CD14-positive monocyte (primary cell): ENCODE measurements at regions not wholly inside any gene's neighbourhood (a gene's known extent, or its start where the extent isn't known, plus 50 kb on each side); places are given as distances from the start of the nearest gene placed in this dataset.
"Not testable (repeated sequence)": the region's sequence is repeated elsewhere in the genome, so short reads cannot be mapped to it uniquely, and the experiment has no call there.

Experiments used
- DNase-seq, 3 donors: peaks; one replicate each; pipeline ENCODE4 v3.0.0-alpha.2; 2011 to 2022
- H2AFZ ChIP-seq: 2 replicates; pipeline ENCODE4 v1.6.0; 2012; ENCODE audit warnings: mild to moderate bottlenecking, low read depth, low read length, inconsistent platforms; ENCODE audit not compliant: insufficient read depth, poor library complexity, severe bottlenecking
- H3K27ac ChIP-seq, 2 donors: 1 replicate in 1 of 2; 2 replicates in 1 of 2; pipeline ENCODE4 v1.5.1; 2012 to 2013; ENCODE audit warnings: low read length in 2 of 2, control low read depth in 1 of 2, inconsistent platforms in 1 of 2, low read depth in 1 of 2, mild to moderate bottlenecking in 1 of 2
- H3K27me3 ChIP-seq, 2 donors: one replicate each; pipeline versions ENCODE4 v1.6.0 to v1.6.1; 2011 to 2013; ENCODE audit warnings: low read length in 2 of 2; ENCODE audit not compliant: control insufficient read depth in 2 of 2, insufficient read depth in 2 of 2
- H3K36me3 ChIP-seq, 2 donors: replicated peaks in 1 of 2; 1 replicate in 1 of 2; 2 replicates in 1 of 2; pipeline versions ENCODE4 v1.5.1 to v1.6.1; 2012 to 2013; ENCODE audit warnings: low read length in 2 of 2, control low read depth in 1 of 2, inconsistent platforms in 1 of 2, mild to moderate bottlenecking in 1 of 2; ENCODE audit not compliant: insufficient read depth in 2 of 2, control insufficient read depth in 1 of 2
- H3K4me1 ChIP-seq, 2 donors: 1 replicate in 1 of 2; 2 replicates in 1 of 2; pipeline versions ENCODE4 v1.5.1 to v1.6.1; 2012 to 2013; ENCODE audit warnings: low read length in 2 of 2, control low read depth in 1 of 2, inconsistent platforms in 1 of 2, mild to moderate bottlenecking in 1 of 2, moderate library complexity in 1 of 2; ENCODE audit not compliant: insufficient read depth in 2 of 2, control insufficient read depth in 1 of 2
- H3K4me2 ChIP-seq: replicated peaks from 2 replicates; pipeline ENCODE3; 2012; ENCODE audit warnings: low read length, moderate library complexity, mild to moderate bottlenecking; ENCODE audit not compliant: poor library complexity, severe bottlenecking; ENCODE audit errors: extremely low read depth
- H3K4me3 ChIP-seq, 3 experiments: fragments of 200-600 bp in 1 of 3; sonication (generic) in 1 of 3; replicated peaks in 1 of 3; 1 replicate in 2 of 3; 2 replicates in 1 of 3; pipeline ENCODE4 v1.5.1; 2011 to 2013; ENCODE audit warnings: low read length in 3 of 3, mild to moderate bottlenecking in 3 of 3, control low read depth in 2 of 3, low read depth in 2 of 3, inconsistent platforms in 1 of 3, moderate library complexity in 1 of 3
- H3K79me2 ChIP-seq: 2 replicates; pipeline ENCODE4 v1.6.0; 2012; ENCODE audit warnings: mild to moderate bottlenecking, control low read depth, inconsistent platforms, low read length, moderate library complexity; ENCODE audit not compliant: insufficient read depth
- H3K9ac ChIP-seq: 2 replicates; pipeline ENCODE4 v1.6.0; 2017; ENCODE audit warnings: low read length, mild to moderate bottlenecking; ENCODE audit not compliant: insufficient read depth, poor library complexity, severe bottlenecking
- H3K9me3 ChIP-seq, 2 donors: replicated peaks in 1 of 2; 1 replicate in 1 of 2; 2 replicates in 1 of 2; pipeline versions ENCODE4 v1.5.1 to v1.6.1; 2012 to 2013; ENCODE audit warnings: low read length in 2 of 2, control low read depth in 1 of 2; ENCODE audit not compliant: control insufficient read depth in 1 of 2, insufficient read depth in 1 of 2
- H4K20me1 ChIP-seq: 2 replicates; pipeline ENCODE4 v1.6.0; 2012; ENCODE audit warnings: mild to moderate bottlenecking, low read length, control low read depth, moderate library complexity; ENCODE audit not compliant: insufficient read depth
- H3K27ac Mint-ChIP-seq, 7 donors: one replicate each; pipeline ENCODE4 v1.8.0; 2020; ENCODE audit warnings: mild to moderate bottlenecking in 7 of 7, mixed read lengths in 7 of 7, moderate library complexity in 6 of 7, inconsistent platforms in 2 of 7
- H3K27me3 Mint-ChIP-seq, 3 donors: one replicate each; pipeline ENCODE4 v1.8.0; 2021 to 2022; ENCODE audit warnings: low read depth in 3 of 3, mild to moderate bottlenecking in 3 of 3, mixed read lengths in 3 of 3, moderate library complexity in 3 of 3, inconsistent platforms in 1 of 3
- H3K36me3 Mint-ChIP-seq, 2 donors: one replicate each; pipeline ENCODE4 v1.8.0; 2020; ENCODE audit warnings: mixed read lengths in 2 of 2, inconsistent platforms in 1 of 2, mild to moderate bottlenecking in 1 of 2
- H3K4me1 Mint-ChIP-seq: one replicate; pipeline ENCODE4 v1.8.0; 2020; ENCODE audit warnings: mild to moderate bottlenecking, mixed read lengths
- H3K4me3 Mint-ChIP-seq, 2 donors: one replicate each; pipeline ENCODE4 v1.8.0; 2020; ENCODE audit warnings: mild to moderate bottlenecking in 2 of 2, mixed read lengths in 2 of 2, moderate library complexity in 1 of 2
- H3K9me3 Mint-ChIP-seq, 7 donors: one replicate each; pipeline ENCODE4 v1.8.0; 2020 to 2022; ENCODE audit warnings: mixed read lengths in 7 of 7, mild to moderate bottlenecking in 6 of 7, moderate library complexity in 6 of 7, inconsistent platforms in 2 of 7
- WGBS: methylation state at CpG from one replicate; pipeline ENCODE4 v1.1.5; 2013; ENCODE audit warnings: missing lambda C conversion rate; ENCODE audit not compliant: insufficient coverage; 5-methylcytosine and 5-hydroxymethylcytosine counted together
- intact Hi-C, 2 donors: fragments of 100-400 bp; cut with micrococcal nuclease; formaldehyde crosslinking; loops; one replicate each; pipeline versions ENCODE4 v1.15.0 to v1.15.1; 2023
- TF ChIP-seq, protein P1 (sequence below): fragments of 200-600 bp; IDR thresholded peaks from one replicate; pipeline ENCODE4 v1.8.0; 2022; ENCODE audit warnings: antibody characterized with exemption, mild to moderate bottlenecking

- peaks cover 0 to 2% (median 0%) of the 10 kb centered on the region in 7 donors for H3K9me3 Mint-ChIP-seq
- H2AFZ ChIP-seq = no peak overlapping the region
- intact Hi-C loops = no loop called here
- 67% methylated on average over 1 of the region's 2 CpGs for WGBS
- H3K4me1 Mint-ChIP-seq = peaks cover 4% of the 10 kb centered on the region
- H3K36me3 Mint-ChIP-seq = no peaks in the 10 kb centered on the region
- H3K27ac ChIP-seq = no peak overlapping the region
- no peak overlapping the region for H3K27ac Mint-ChIP-seq
- H3K4me3 Mint-ChIP-seq = no peak overlapping the region
- H3K27me3 Mint-ChIP-seq = peaks cover 0 to 3% (median 0%) of the 10 kb centered on the region in 3 donors
- H3K79me2 ChIP-seq = no peaks in the 10 kb centered on the region
- TF ChIP-seq, protein P1, sequence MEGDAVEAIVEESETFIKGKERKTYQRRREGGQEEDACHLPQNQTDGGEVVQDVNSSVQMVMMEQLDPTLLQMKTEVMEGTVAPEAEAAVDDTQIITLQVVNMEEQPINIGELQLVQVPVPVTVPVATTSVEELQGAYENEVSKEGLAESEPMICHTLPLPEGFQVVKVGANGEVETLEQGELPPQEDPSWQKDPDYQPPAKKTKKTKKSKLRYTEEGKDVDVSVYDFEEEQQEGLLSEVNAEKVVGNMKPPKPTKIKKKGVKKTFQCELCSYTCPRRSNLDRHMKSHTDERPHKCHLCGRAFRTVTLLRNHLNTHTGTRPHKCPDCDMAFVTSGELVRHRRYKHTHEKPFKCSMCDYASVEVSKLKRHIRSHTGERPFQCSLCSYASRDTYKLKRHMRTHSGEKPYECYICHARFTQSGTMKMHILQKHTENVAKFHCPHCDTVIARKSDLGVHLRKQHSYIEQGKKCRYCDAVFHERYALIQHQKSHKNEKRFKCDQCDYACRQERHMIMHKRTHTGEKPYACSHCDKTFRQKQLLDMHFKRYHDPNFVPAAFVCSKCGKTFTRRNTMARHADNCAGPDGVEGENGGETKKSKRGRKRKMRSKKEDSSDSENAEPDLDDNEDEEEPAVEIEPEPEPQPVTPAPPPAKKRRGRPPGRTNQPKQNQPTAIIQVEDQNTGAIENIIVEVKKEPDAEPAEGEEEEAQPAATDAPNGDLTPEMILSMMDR = no peak
- H3K4me2 ChIP-seq = no peak overlapping the region
- no peak overlapping the region for H3K4me3 ChIP-seq
- H3K4me1 ChIP-seq = no peaks in the 10 kb centered on the region
- DNase-seq = no peak
- H3K36me3 ChIP-seq = no peaks in the 10 kb centered on the region
- no peaks in the 10 kb centered on the region for H3K27me3 ChIP-seq
- no peaks in the 10 kb centered on the region for H4K20me1 ChIP-seq
- no peaks in the 10 kb centered on the region for H3K9me3 ChIP-seq
- no peak overlapping the region for H3K9ac ChIP-seq
Measured at GRCh38 chr5:112555197-112555596, 136.1 kb upstream of the EPB41L4A start.

DNA sequence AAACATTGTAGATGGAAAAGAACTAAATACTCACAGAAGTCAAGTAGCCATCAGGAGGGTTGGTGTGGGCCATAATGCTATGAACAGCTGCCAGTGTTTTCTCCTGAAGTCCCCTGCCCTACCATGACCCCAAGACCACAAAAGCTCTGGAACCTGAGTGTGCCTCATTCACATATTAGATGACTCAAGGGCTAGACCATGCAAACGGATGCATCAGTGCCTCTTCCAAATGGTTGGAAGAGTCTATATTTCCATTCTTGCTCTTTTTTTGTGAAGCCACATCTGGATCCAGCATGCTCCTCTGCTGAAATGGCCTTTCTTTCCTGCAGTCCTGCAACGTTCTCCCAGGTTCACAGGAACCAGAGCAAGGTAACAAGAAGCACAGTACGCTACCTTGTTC is 136.6 kb upstream of the EPB41L4A start:
- Mint-ChIP-seq H3K27me3 (peaks cover 0 to 3% (median 0%) of the 10 kb centered on the region in 3 donors), H3K36me3 (no peaks in the 10 kb centered on the region), H3K9me3 (peaks cover 0 to 2% (median 0%) of the 10 kb centered on the region in 7 donors), H3K4me1 (peaks cover 4% of the 10 kb centered on the region), H3K4me3 (no peak overlapping the region), H3K27ac (no peak overlapping the region)
- WGBS = 36% methylated on average over 2 of the region's 3 CpGs
- H4K20me1 ChIP-seq = no peaks in the 10 kb centered on the region
- H3K9me3 ChIP-seq = no peaks in the 10 kb centered on the region
- no peaks in the 10 kb centered on the region for H3K79me2 ChIP-seq
- H3K4me1 ChIP-seq = no peaks in the 10 kb centered on the region
- intact Hi-C loops = no loop called here
- H3K27me3 ChIP-seq = no peaks in the 10 kb centered on the region
- no peak for DNase-seq
- TF ChIP-seq, protein P1 = no peak
- no peak overlapping the region for H2AFZ ChIP-seq
- no peaks in the 10 kb centered on the region for H3K36me3 ChIP-seq
- H3K27ac ChIP-seq = no peak overlapping the region
- no peak overlapping the region for H3K4me2 ChIP-seq
- H3K4me3 ChIP-seq = no peak overlapping the region
- no peak overlapping the region for H3K9ac ChIP-seq

DNA sequence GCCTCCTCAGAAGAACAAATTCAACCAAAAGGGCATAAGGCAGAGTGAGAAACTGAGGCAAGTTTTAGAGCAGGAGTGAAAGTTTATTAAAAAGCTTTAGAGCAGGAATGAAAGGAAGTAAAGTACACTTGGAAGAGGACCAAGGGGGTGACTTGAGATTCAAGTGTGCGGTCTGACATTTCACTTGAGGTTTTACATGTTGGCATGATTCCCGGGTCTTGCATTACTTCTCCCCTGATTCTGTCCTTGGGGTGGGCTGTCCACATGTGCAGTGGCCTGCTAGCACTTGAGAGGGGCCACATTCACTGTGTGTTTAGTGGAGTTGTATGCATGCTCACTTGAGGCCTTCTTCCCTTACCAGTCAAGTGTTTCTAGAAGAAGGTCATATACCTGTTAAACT is 140.4 kb upstream of the EPB41L4A start:
- H3K4me2 ChIP-seq, H3K79me2 ChIP-seq, H3K36me3 Mint-ChIP-seq, H3K27ac Mint-ChIP-seq, H3K4me3 ChIP-seq, H3K27me3 ChIP-seq, H3K36me3 ChIP-seq, H3K27me3 Mint-ChIP-seq, DNase-seq, H3K4me1 Mint-ChIP-seq, H2AFZ ChIP-seq, H3K27ac ChIP-seq, H4K20me1 ChIP-seq, intact Hi-C loops, H3K4me3 Mint-ChIP-seq, H3K9ac ChIP-seq, H3K4me1 ChIP-seq: not testable (repeated sequence)
- H3K9me3 ChIP-seq = peaks cover 14 to 19% of the 10 kb centered on the region in 2 donors
- peaks cover 15 to 24% (median 20%) of the 10 kb centered on the region in 7 donors for H3K9me3 Mint-ChIP-seq
- WGBS = 0% methylated on average over 1 of the region's 2 CpGs
